SKM-1 treated with dmso at 0.1 percent for 144 hours (cell line): ENCODE measurements at regions not wholly inside any gene's neighbourhood (a gene's known extent, or its start where the extent isn't known, plus 50 kb on each side); places are given as distances from the start of the nearest gene placed in this dataset.

Source experiments
- DNase-seq: peaks from one replicate; lab custom pipeline; 2025; ENCODE audit not compliant: unreplicated experiment; lab: John Stamatoyannopoulos, UW

- DNase-seq = peak; percentile 57
These were observed 151.3 kb upstream of the ADO start for GRCh38 chr10:62653254-62653653.

- DNase-seq = no peak
These were observed 149.6 kb upstream of the ADO start for GRCh38 chr10:62654966-62655336.

GRCh38 chr10:62655337-62655994, 149.1 kb upstream of the ADO start:
- DNase-seq = no peak

- no peak for DNase-seq
These were observed 147.2 kb upstream of the ADO start for GRCh38 chr10:62657244-62657835.

- no peak for DNase-seq
These were observed 146.0 kb upstream of the ADO start for GRCh38 chr10:62658516-62658915.

- DNase-seq = no peak
These were observed 143.4 kb upstream of the ADO start for GRCh38 chr10:62661143-62661542.

- DNase-seq = no peak
These were observed 142.0 kb upstream of the ADO start for GRCh38 chr10:62662486-62662885.

GRCh38 chr10:62665771-62666170, 138.7 kb upstream of the ADO start:
- DNase-seq = no peak

GRCh38 chr10:62666275-62666674, 138.2 kb upstream of the ADO start:
- peak; percentile 64 for DNase-seq

GRCh38 chr10:62669341-62669740, 135.2 kb upstream of the ADO start:
- DNase-seq = no peak

GRCh38 chr10:62671104-62671503, 133.4 kb upstream of the ADO start:
- no peak for DNase-seq

- DNase-seq = peak; percentile 76
These were observed 123.1 kb upstream of the ADO start for GRCh38 chr10:62681211-62681940.

GRCh38 chr10:62684911-62685310, 119.6 kb upstream of the ADO start:
- no peak for DNase-seq

- no peak for DNase-seq
These were observed 117.2 kb upstream of the ADO start for GRCh38 chr10:62687230-62687748.

- DNase-seq = no peak
These were observed 115.4 kb upstream of the ADO start for GRCh38 chr10:62688971-62689700.

- no peak for DNase-seq
These were observed 114.8 kb upstream of the ADO start for GRCh38 chr10:62689712-62690111.

- DNase-seq = no peak
These were observed 113.8 kb upstream of the ADO start for GRCh38 chr10:62690703-62691102.

- DNase-seq = no peak
These were observed 113.2 kb upstream of the ADO start for GRCh38 chr10:62691336-62691735.

GRCh38 chr10:62692085-62692484, 112.4 kb upstream of the ADO start:
- DNase-seq = no peak

- no peak for DNase-seq
These were observed 111.2 kb upstream of the ADO start for GRCh38 chr10:62693306-62693705.

GRCh38 chr10:62694537-62695126, 109.9 kb upstream of the ADO start:
- no peak for DNase-seq
